Psoas muscle (tissue), 7 donors: ENCODE measurements at regions not wholly inside any gene's neighbourhood (a gene's known extent, or its start where the extent isn't known, plus 50 kb on each side); places are given as distances from the start of the nearest gene placed in this dataset.
"Not testable (repeated sequence)": the region's sequence is repeated elsewhere in the genome, so short reads cannot be mapped to it uniquely, and the experiment has no call there.

ENCODE experiments used
- ATAC-seq, 4 donors: fragments of 200-7000 bp; cut with Tn5 transposase; one replicate each; pipeline ENCODE4 v1.9.1; 2020; ENCODE audit warnings: moderate library complexity in 3 of 4, mild to moderate bottlenecking in 2 of 4
- DNase-seq, 2 donors: peaks; one replicate each; pipeline ENCODE4 v3.0.0-alpha.2; 2020
- H3K27ac ChIP-seq: fragments of 200-600 bp; one replicate; pipeline ENCODE4 v1.8.0; 2022
- H3K27me3 ChIP-seq, 3 donors: fragments of 200-600 bp in 1 of 3; one replicate each; pipeline versions ENCODE4 v1.6.1 to v1.8.0; 2013 to 2022; ENCODE audit warnings: low read length in 2 of 3, mild to moderate bottlenecking in 2 of 3, moderate library complexity in 1 of 3; ENCODE audit not compliant: insufficient read depth in 3 of 3
- H3K36me3 ChIP-seq, 2 donors: fragments of 200-600 bp in 1 of 2; one replicate each; pipeline versions ENCODE4 v1.6.1 to v1.8.0; 2013 to 2022; ENCODE audit warnings: low read depth in 1 of 2, mild to moderate bottlenecking in 1 of 2, moderate library complexity in 1 of 2; ENCODE audit not compliant: insufficient read depth in 1 of 2
- H3K4me1 ChIP-seq: fragments of 200-600 bp; one replicate; pipeline ENCODE4 v1.8.0; 2022
- H3K4me3 ChIP-seq: fragments of 200-600 bp; one replicate; pipeline ENCODE4 v1.8.0; 2022; ENCODE audit warnings: mild to moderate bottlenecking
- H3K9me3 ChIP-seq: fragments of 200-600 bp; one replicate; pipeline ENCODE4 v1.8.0; 2022
- WGBS, 3 donors: extraction: QIAGEN DNeasy Blood & Tissue Kit; methylation state at CpG; one replicate each; pipeline versions ENCODE4 v1.1.6 to v1.1.7; 2013; 5-methylcytosine and 5-hydroxymethylcytosine counted together
- intact Hi-C, 2 donors: fragments of 100-400 bp; cut with DNase I; formaldehyde crosslinking; loops; one replicate each; pipeline versions ENCODE4 v1.11.0 to v1.14.2; 2022
- TF ChIP-seq, protein P1 (sequence below): fragments of 200-600 bp; IDR thresholded peaks from one replicate; pipeline ENCODE4 v1.8.0; 2022; ENCODE audit warnings: antibody characterized with exemption
- donor health status: healthy with polysubstance abuse.
- donor health status: DM: no; HTN: no; CAD: no; lungs with moderate emphysema.
- donor health status: Bipolar disorder and iron deficiency.
- donor health status: healthy.
- donor health status: DM: yes; HTN: yes; CAD: no.
- donor health status: DM: no; HTN: no; CAD: no.
- donor health status: DM: yes; HTN: yes; CAD: no.

- WGBS, 3 donors, result 77 to 80% (median 79%) methylated on average over 21 of the region's 21 CpGs
- ATAC-seq, result no peak
- Histone ChIP-seq H3K36me3 (no peaks in the 10 kb centered on the region), H3K4me1 (no peaks in the 10 kb centered on the region), H3K27me3 (no peaks in the 10 kb centered on the region), H3K9me3 (no peaks in the 10 kb centered on the region), H3K4me3 (no peak overlapping the region), H3K27ac (no peak overlapping the region)
- no peak for DNase-seq
- TF ChIP-seq, protein P1, sequence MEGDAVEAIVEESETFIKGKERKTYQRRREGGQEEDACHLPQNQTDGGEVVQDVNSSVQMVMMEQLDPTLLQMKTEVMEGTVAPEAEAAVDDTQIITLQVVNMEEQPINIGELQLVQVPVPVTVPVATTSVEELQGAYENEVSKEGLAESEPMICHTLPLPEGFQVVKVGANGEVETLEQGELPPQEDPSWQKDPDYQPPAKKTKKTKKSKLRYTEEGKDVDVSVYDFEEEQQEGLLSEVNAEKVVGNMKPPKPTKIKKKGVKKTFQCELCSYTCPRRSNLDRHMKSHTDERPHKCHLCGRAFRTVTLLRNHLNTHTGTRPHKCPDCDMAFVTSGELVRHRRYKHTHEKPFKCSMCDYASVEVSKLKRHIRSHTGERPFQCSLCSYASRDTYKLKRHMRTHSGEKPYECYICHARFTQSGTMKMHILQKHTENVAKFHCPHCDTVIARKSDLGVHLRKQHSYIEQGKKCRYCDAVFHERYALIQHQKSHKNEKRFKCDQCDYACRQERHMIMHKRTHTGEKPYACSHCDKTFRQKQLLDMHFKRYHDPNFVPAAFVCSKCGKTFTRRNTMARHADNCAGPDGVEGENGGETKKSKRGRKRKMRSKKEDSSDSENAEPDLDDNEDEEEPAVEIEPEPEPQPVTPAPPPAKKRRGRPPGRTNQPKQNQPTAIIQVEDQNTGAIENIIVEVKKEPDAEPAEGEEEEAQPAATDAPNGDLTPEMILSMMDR, result no peak
- intact Hi-C loops, result no loop called here
These were observed 108.9 kb upstream of the CCZ1B start for GRCh38 chr7:6934981-6935380.

GRCh38 chr7:6936626-6937025 is 110.6 kb upstream of the CCZ1B start:
- ATAC-seq, H3K4me1 ChIP-seq, H3K4me3 ChIP-seq, H3K27ac ChIP-seq, DNase-seq, H3K27me3 ChIP-seq, intact Hi-C loops, H3K36me3 ChIP-seq, H3K9me3 ChIP-seq: not testable (repeated sequence)
- WGBS, 3 donors, result 64 to 80% (median 73%) methylated on average over 5 to 7 of the region's 7 CpGs

DNA sequence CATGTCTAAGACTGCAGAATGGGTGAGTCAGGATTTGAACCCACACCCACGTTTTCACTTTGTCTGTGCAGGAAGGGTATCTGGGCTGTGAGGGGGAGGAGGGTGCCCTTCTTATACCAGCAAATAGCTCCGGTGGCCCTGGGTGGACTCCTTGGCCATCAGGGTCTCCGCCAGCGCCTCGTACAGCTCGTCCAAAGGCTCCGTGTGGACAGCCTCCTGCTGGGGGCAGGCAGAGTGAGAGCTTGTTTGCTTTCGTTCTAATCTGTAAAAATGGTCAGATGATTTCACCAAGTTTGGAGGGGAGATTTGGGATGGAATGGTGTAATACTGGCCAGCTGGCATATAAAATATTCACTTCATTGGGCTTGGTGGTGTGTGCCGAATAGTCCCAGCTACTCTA is 111.7 kb upstream of the CCZ1B start:
- not testable (repeated sequence) for H3K27me3 ChIP-seq
- WGBS, 3 donors, result 63 to 77% (median 73%) methylated on average over 7 to 8 of the region's 9 CpGs

GRCh38 chr7:6938284-6938683 is 112.2 kb upstream of the CCZ1B start:
- H3K4me3 ChIP-seq, H3K4me1 ChIP-seq, H3K27ac ChIP-seq, DNase-seq, H3K9me3 ChIP-seq, intact Hi-C loops, H3K27me3 ChIP-seq, ATAC-seq, H3K36me3 ChIP-seq: not testable (repeated sequence)
- TF ChIP-seq, protein P1, result peak; percentile 35
- 21 to 40% (median 33%) methylated on average over 2 to 4 of the region's 4 CpGs for WGBS, 3 donors

More for the DNA sequence above, 111.7 kb upstream of the CCZ1B start:
- H3K4me1 ChIP-seq, H3K9me3 ChIP-seq, H3K27ac ChIP-seq, H3K4me3 ChIP-seq, DNase-seq, intact Hi-C loops, H3K36me3 ChIP-seq, ATAC-seq: not testable (repeated sequence)

GRCh38 chr7:6939126-6939525 is 113.1 kb upstream of the CCZ1B start:
- DNase-seq, H3K27me3 ChIP-seq, H3K4me3 ChIP-seq, H3K36me3 ChIP-seq, ATAC-seq, intact Hi-C loops, H3K9me3 ChIP-seq, H3K4me1 ChIP-seq, H3K27ac ChIP-seq: not testable (repeated sequence)
- WGBS, 3 donors, result 56 to 70% (median 64%) methylated on average over 11 of the region's 11 CpGs

DNA sequence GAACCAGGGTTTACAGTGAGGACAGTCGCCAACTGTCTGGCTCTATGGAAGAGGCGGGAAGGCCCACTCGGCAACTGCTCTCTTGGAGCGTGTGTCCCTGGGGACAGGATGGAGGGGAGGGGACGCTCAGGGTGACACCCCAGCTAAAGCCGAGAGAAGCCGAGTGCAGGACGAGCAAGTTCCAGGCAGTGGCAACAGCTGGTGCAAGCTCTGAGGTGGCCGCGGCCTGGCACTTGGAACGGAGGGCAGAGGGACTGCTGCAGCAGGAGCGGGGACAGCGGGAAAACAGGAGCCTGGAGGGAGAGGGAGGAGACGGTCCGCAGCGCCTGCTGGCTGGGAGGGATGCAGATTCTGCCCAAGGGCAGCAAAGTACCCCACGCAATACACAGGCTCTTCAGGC is 113.8 kb upstream of the CCZ1B start:
- WGBS, 3 donors, result 62 to 92% (median 81%) methylated on average over 7 to 17 of the region's 17 CpGs
- H3K4me3 ChIP-seq, intact Hi-C loops: not testable (repeated sequence)

GRCh38 chr7:6946873-6947272 is 120.8 kb upstream of the CCZ1B start:
- H3K27me3 ChIP-seq, ATAC-seq, H3K36me3 ChIP-seq, H3K4me3 ChIP-seq, H3K9me3 ChIP-seq, DNase-seq, intact Hi-C loops, H3K27ac ChIP-seq, H3K4me1 ChIP-seq: not testable (repeated sequence)
- WGBS, 3 donors, result 72 to 78% (median 74%) methylated on average over 5 of the region's 5 CpGs

More for the DNA sequence above, 113.8 kb upstream of the CCZ1B start:
- H3K27ac ChIP-seq, DNase-seq, H3K9me3 ChIP-seq, H3K27me3 ChIP-seq, ATAC-seq, H3K36me3 ChIP-seq, H3K4me1 ChIP-seq: not testable (repeated sequence)

- H3K27me3 ChIP-seq, H3K36me3 ChIP-seq, H3K9me3 ChIP-seq, ATAC-seq, H3K4me1 ChIP-seq, intact Hi-C loops, H3K4me3 ChIP-seq, H3K27ac ChIP-seq, DNase-seq: not testable (repeated sequence)
- 44 to 56% (median 52%) methylated on average over 15 of the region's 15 CpGs for WGBS, 3 donors
These were observed 124.2 kb upstream of the CCZ1B start for GRCh38 chr7:6950231-6950630.

GRCh38 chr7:6951553-6951952 is 125.5 kb upstream of the CCZ1B start:
- H3K36me3 ChIP-seq, DNase-seq, H3K27ac ChIP-seq, H3K27me3 ChIP-seq, H3K4me3 ChIP-seq, intact Hi-C loops, ATAC-seq, H3K9me3 ChIP-seq, H3K4me1 ChIP-seq: not testable (repeated sequence)
- WGBS, 3 donors, result 77 to 97% (median 83%) methylated on average over 2 of the region's 2 CpGs
